ENCODE measurements at regions not wholly inside any gene's neighbourhood (a gene's known extent, or its start where the extent isn't known, plus 50 kb on each side); places are given as distances from the start of the nearest gene placed in this dataset.

GRCh38 chr9:119763260-119763659, 394.0 kb upstream of the BRINP1 start:
- no peak for DNase-seq
- TF ChIP-seq, protein P1, sequence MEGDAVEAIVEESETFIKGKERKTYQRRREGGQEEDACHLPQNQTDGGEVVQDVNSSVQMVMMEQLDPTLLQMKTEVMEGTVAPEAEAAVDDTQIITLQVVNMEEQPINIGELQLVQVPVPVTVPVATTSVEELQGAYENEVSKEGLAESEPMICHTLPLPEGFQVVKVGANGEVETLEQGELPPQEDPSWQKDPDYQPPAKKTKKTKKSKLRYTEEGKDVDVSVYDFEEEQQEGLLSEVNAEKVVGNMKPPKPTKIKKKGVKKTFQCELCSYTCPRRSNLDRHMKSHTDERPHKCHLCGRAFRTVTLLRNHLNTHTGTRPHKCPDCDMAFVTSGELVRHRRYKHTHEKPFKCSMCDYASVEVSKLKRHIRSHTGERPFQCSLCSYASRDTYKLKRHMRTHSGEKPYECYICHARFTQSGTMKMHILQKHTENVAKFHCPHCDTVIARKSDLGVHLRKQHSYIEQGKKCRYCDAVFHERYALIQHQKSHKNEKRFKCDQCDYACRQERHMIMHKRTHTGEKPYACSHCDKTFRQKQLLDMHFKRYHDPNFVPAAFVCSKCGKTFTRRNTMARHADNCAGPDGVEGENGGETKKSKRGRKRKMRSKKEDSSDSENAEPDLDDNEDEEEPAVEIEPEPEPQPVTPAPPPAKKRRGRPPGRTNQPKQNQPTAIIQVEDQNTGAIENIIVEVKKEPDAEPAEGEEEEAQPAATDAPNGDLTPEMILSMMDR (IDR thresholded peaks at IDR 0.05; ENCODE audit: low read depth, low read length), result no peak
- H3K9me3 ChIP-seq, result no peaks in the 10 kb centered on the region
- no peak overlapping the region for H3K4me3 ChIP-seq (ENCODE audit: low read depth, low read length)
- H3K4me1 ChIP-seq, result no peaks in the 10 kb centered on the region
- no peaks in the 10 kb centered on the region for H3K36me3 ChIP-seq
- no peaks in the 10 kb centered on the region for H3K27me3 ChIP-seq

DNA sequence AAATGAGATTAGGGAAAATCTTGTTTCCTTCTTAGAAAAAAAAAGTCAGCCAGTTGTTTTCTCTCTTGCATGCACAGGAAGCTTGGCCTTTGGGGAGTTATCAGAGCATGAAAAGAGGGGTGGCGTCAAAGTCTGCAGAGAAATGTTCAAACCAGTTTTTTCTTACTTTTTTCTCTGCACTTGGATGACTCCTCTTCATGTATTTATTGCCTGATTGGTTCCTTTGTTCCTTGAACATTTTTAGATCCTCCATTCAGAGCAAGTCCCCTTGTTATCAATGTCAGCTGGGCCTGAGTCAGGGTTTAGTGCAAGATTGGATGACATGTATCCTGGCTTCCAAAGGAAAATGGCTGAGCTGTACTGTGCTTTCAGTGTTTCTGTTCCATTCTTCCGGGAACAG, 392.6 kb upstream of the BRINP1 start:
- Histone ChIP-seq H3K4me1 (no peaks in the 10 kb centered on the region), H3K27me3 (no peaks in the 10 kb centered on the region), H3K9me3 (no peaks in the 10 kb centered on the region; the same call in 1 of the 2 replicates), H3K4me3 (ENCODE audit: low read depth, low read length) (no peak overlapping the region), H3K36me3 (no peaks in the 10 kb centered on the region)
- DNase-seq, result no peak
- TF ChIP-seq, protein P1 (IDR thresholded peaks at IDR 0.05; ENCODE audit: low read depth, low read length), result no peak

DNA sequence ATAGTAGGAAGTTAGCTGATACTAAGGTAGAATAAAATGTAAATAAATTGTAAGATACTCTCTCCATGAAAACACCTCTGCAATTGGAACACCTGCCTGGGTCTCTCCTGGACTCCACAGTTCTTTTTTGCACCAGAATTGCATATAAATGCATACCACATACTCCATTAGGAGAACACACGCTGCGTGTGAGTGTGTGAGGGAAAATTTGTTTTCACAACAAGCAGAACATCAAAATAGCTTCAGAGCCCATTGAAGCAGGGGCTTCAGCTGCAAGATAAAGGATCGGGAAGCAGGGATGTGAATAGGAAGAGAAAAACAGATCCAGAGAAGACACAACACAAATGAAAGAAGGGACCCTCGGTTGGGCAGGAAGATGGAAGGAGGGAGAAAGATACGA, 389.8 kb upstream of the BRINP1 start:
- Histone ChIP-seq H3K36me3 (no peaks in the 10 kb centered on the region), H3K9me3 (no peaks in the 10 kb centered on the region; the same call in 1 of the 2 replicates), H3K4me3 (ENCODE audit: low read depth, low read length) (no peak overlapping the region), H3K27me3 (no peaks in the 10 kb centered on the region), H3K4me1 (no peaks in the 10 kb centered on the region)
- TF ChIP-seq, protein P1 (IDR thresholded peaks at IDR 0.05; ENCODE audit: low read depth, low read length), result no peak
- DNase-seq, result no peak

- H3K27me3 ChIP-seq, result no peaks in the 10 kb centered on the region
- H3K4me1 ChIP-seq, result no peaks in the 10 kb centered on the region
- DNase-seq, result no peak
- no peak overlapping the region for H3K4me3 ChIP-seq (ENCODE audit: low read depth, low read length)
- no peaks in the 10 kb centered on the region for H3K36me3 ChIP-seq
- H3K9me3 ChIP-seq, result no peaks in the 10 kb centered on the region; the same call in 1 of the 2 replicates
- TF ChIP-seq, protein P1 (IDR thresholded peaks at IDR 0.05; ENCODE audit: low read depth, low read length), result no peak
Measured at GRCh38 chr9:119758241-119758640, 389.0 kb upstream of the BRINP1 start.

DNA sequence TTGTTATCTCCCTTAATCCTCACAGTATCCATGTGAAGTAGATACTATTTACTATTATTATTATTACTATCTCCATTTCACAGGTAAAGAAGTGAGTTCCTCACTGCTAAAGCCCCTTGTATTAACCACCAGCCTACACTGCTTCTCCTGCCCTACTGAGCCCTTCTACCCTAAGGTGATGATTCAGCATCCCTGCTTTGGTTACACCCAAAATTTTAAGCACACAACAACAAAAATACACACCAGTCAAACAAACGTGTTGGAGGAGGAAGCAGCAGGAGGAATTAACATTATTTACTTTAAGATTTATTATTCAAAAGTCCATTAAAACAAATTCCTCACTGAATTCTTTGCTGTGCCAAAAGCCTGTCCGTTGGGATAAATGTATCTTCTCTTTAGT, 370.2 kb upstream of the BRINP1 start:
- Histone ChIP-seq H3K4me3 (ENCODE audit: low read depth, low read length) (no peak overlapping the region), H3K9me3 (peaks cover 3% of the 10 kb centered on the region; the same call in 1 of the 2 replicates), H3K27me3 (no peaks in the 10 kb centered on the region), H3K36me3 (no peaks in the 10 kb centered on the region), H3K4me1 (no peaks in the 10 kb centered on the region)
- no peak for DNase-seq
- TF ChIP-seq, protein P1 (IDR thresholded peaks at IDR 0.05; ENCODE audit: low read depth, low read length), result no peak

DNA sequence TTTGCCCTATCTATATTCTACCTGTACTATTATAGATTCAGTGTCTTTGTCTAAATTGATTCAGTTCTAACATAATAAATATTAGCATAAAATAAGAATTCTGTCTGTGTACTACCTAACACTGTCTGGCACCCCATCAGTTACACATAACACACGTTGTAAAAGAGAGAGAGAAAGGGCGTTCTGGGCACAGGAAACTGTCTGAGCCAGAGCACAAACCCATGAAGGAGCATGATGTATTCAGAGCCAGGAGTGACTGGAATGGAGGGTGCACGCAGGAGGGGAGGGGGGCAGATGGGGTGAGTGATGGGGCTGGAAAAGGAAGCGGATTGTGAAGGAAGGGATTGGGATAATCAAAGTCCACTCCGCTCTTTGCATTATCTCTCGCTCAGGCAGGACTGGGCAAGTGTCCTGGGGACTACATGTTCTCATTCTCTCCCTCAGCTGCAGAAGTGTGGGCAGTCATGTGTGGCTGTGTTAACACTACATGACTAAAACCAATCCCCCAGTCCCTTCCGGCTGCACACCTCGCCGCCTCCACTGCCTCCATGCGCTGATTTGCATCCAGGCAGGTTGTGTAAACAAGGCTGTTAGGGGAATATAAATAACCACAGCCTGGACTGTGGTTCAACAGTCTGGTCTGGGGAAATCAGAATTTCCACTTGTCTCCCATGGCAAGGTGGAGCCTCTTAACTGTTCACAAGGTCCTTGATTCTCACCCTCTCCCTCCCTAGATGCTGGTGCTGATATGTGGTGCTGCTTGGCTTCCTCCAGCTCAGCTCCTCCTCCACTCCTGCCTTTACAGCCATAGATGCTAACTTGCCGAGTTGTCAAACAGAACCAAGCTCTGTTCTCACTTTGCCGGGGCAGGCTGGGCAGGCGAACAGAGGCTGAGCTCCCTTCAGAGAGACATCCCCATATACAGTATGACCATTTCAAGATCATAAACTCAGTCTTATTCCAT, 367.5 kb upstream of the BRINP1 start:
- no peaks in the 10 kb centered on the region for H3K27me3 ChIP-seq
- H3K9me3 ChIP-seq, result peaks cover 3% of the 10 kb centered on the region; the same call in 1 of the 2 replicates
- H3K36me3 ChIP-seq, result no peaks in the 10 kb centered on the region
- DNase-seq, result no peak
- no peaks in the 10 kb centered on the region for H3K4me1 ChIP-seq
- H3K4me3 ChIP-seq (ENCODE audit: low read depth, low read length), result no peak overlapping the region
- TF ChIP-seq, protein P1 (IDR thresholded peaks at IDR 0.05; ENCODE audit: low read depth, low read length), result no peak
